ENCODE measurements at regions not wholly inside any gene's neighbourhood (a gene's known extent, or its start where the extent isn't known, plus 50 kb on each side); places are given as distances from the start of the nearest gene placed in this dataset.
"Not testable (repeated sequence)": the region's sequence is repeated elsewhere in the genome, so short reads cannot be mapped to it uniquely, and the experiment has no call there.

- no peak overlapping the region for H3K4me3 ChIP-seq (ENCODE audit: low read depth, low read length)
- DNase-seq (ENCODE audit: low read depth) = no peak
- TF ChIP-seq MYC (IDR thresholded peaks at IDR 0.05; ENCODE audit: low read depth, low read length) (no peak), POLR2A (IDR thresholded peaks at IDR 0.05; ENCODE audit: extremely low read depth, insufficient read length) (no peak), CTCF (IDR thresholded peaks at IDR 0.05; ENCODE audit: low read depth, low read length) (no peak), MAX (IDR thresholded peaks at IDR 0.05; ENCODE audit: low read depth, low read length) (no peak)
Measured at GRCh38 chr1:192880231-192880630, 71.4 kb downstream of the RGS2 start.

- DNase-seq (ENCODE audit: low read depth) = no peak
- H3K4me3 ChIP-seq (ENCODE audit: low read depth, low read length) = no peak overlapping the region
- TF ChIP-seq CTCF (IDR thresholded peaks at IDR 0.05; ENCODE audit: low read depth, low read length) = no peak
- no peak for TF ChIP-seq MAX (IDR thresholded peaks at IDR 0.05; ENCODE audit: low read depth, low read length)
- TF ChIP-seq MYC (IDR thresholded peaks at IDR 0.05; ENCODE audit: low read depth, low read length) = no peak
- TF ChIP-seq POLR2A (IDR thresholded peaks at IDR 0.05; ENCODE audit: extremely low read depth, insufficient read length) = no peak
Measured at GRCh38 chr1:192884241-192884640, 75.4 kb downstream of the RGS2 start.

- H3K4me3 ChIP-seq (ENCODE audit: low read depth, low read length) = not testable (repeated sequence)
Measured at GRCh38 chr1:192885387-192885786, 76.5 kb downstream of the RGS2 start.

GRCh38 chr1:192887426-192887825 lies 78.6 kb downstream of the RGS2 start:
- no peak for DNase-seq (ENCODE audit: low read depth)
- TF ChIP-seq POLR2A (IDR thresholded peaks at IDR 0.05; ENCODE audit: extremely low read depth, insufficient read length) (no peak), CTCF (IDR thresholded peaks at IDR 0.05; ENCODE audit: low read depth, low read length) (no peak), MYC (IDR thresholded peaks at IDR 0.05; ENCODE audit: low read depth, low read length) (no peak), MAX (IDR thresholded peaks at IDR 0.05; ENCODE audit: low read depth, low read length) (no peak)
- H3K4me3 ChIP-seq (ENCODE audit: low read depth, low read length) = no peak overlapping the region

More at GRCh38 chr1:192885387-192885786, 76.5 kb downstream of the RGS2 start:
- DNase-seq (ENCODE audit: low read depth) = not testable (repeated sequence)

GRCh38 chr1:192888574-192888973 lies 79.7 kb downstream of the RGS2 start:
- H3K4me3 ChIP-seq (ENCODE audit: low read depth, low read length) = no peak overlapping the region
- TF ChIP-seq CTCF (IDR thresholded peaks at IDR 0.05; ENCODE audit: low read depth, low read length) (no peak), MYC (IDR thresholded peaks at IDR 0.05; ENCODE audit: low read depth, low read length) (no peak), MAX (IDR thresholded peaks at IDR 0.05; ENCODE audit: low read depth, low read length) (no peak), POLR2A (IDR thresholded peaks at IDR 0.05; ENCODE audit: extremely low read depth, insufficient read length) (no peak)
- no peak for DNase-seq (ENCODE audit: low read depth)

- no peak overlapping the region for H3K4me3 ChIP-seq (ENCODE audit: low read depth, low read length)
- TF ChIP-seq MYC (IDR thresholded peaks at IDR 0.05; ENCODE audit: low read depth, low read length) (no peak), MAX (IDR thresholded peaks at IDR 0.05; ENCODE audit: low read depth, low read length) (no peak), POLR2A (IDR thresholded peaks at IDR 0.05; ENCODE audit: extremely low read depth, insufficient read length) (no peak)
- DNase-seq (ENCODE audit: low read depth) = no peak
Measured at GRCh38 chr1:192889082-192889481, 80.2 kb downstream of the RGS2 start.

GRCh38 chr1:192890134-192890533 lies 81.3 kb downstream of the RGS2 start:
- no peak for DNase-seq (ENCODE audit: low read depth)
- no peak for TF ChIP-seq CTCF (IDR thresholded peaks at IDR 0.05; ENCODE audit: low read depth, low read length)
- no peak for TF ChIP-seq MYC (IDR thresholded peaks at IDR 0.05; ENCODE audit: low read depth, low read length)
- TF ChIP-seq POLR2A (IDR thresholded peaks at IDR 0.05; ENCODE audit: extremely low read depth, insufficient read length) = no peak
- TF ChIP-seq MAX (IDR thresholded peaks at IDR 0.05; ENCODE audit: low read depth, low read length) = no peak
- no peak overlapping the region for H3K4me3 ChIP-seq (ENCODE audit: low read depth, low read length)
